Activated CD4-positive, alpha-beta T cell treated with anti-CD3 and anti-CD28 coated beads, Interleukin-2, amount 10 ng/mL, durations not matched to agents 7 days and 5 days (primary cell): ENCODE measurements at regions not wholly inside any gene's neighbourhood (a gene's known extent, or its start where the extent isn't known, plus 50 kb on each side); places are given as distances from the start of the nearest gene placed in this dataset.

ENCODE experiments used
- CTCF ChIA-PET: fragments of 350-600 bp; sonication (Branson Sonifier 250); formaldehyde crosslinking; loops from one replicate; lab custom pipeline; 2021; ENCODE audit warnings: antibody characterized with exemption; lab: Charles Lee
- POLR2A ChIA-PET: fragments of 350-600 bp; sonication (Branson Sonifier 250); formaldehyde crosslinking; loops from one replicate; lab custom pipeline; 2021; ENCODE audit warnings: antibody characterized with exemption; lab: Charles Lee
- DNase-seq: peaks from one replicate; pipeline ENCODE4 v3.0.0-alpha.2; 2020
- H3K27ac Mint-ChIP-seq: one replicate; pipeline ENCODE4 v1.8.0; 2021; ENCODE audit warnings: mild to moderate bottlenecking, moderate library complexity, mixed read lengths
- H3K27me3 Mint-ChIP-seq: one replicate; pipeline ENCODE4 v1.8.0; 2021; ENCODE audit warnings: mixed read lengths
- H3K36me3 Mint-ChIP-seq: one replicate; pipeline ENCODE4 v1.8.0; 2021; ENCODE audit warnings: low read depth, mixed read lengths
- H3K4me1 Mint-ChIP-seq: one replicate; pipeline ENCODE4 v1.8.0; 2021; ENCODE audit warnings: mixed read lengths
- H3K4me3 Mint-ChIP-seq: one replicate; pipeline ENCODE4 v1.8.0; 2021; ENCODE audit warnings: mild to moderate bottlenecking, moderate library complexity, mixed read lengths
- H3K9me3 Mint-ChIP-seq: one replicate; pipeline ENCODE4 v1.8.0; 2021; ENCODE audit warnings: mixed read lengths

- no peaks in the 10 kb centered on the region for H3K9me3 Mint-ChIP-seq
- ChIA-PET CTCF (interaction anchor here (0.7 kb wide), 1 partner anchor 29 kb away, joined by 3 read pairs; no protein-coding TSS in a partner anchor), POLR2A (no interaction called here)
- peaks cover 2% of the 10 kb centered on the region for H3K27me3 Mint-ChIP-seq
- no peaks in the 10 kb centered on the region for H3K36me3 Mint-ChIP-seq
- no peak overlapping the region for H3K27ac Mint-ChIP-seq
- no peak overlapping the region for H3K4me3 Mint-ChIP-seq
- H3K4me1 Mint-ChIP-seq, result no peaks in the 10 kb centered on the region
- DNase-seq, result no peak
Observed at GRCh38 chr4:112889199-112889598, 160.3 kb upstream of the ANK2 start.

- Mint-ChIP-seq H3K4me3 (no peak overlapping the region), H3K27me3 (peaks cover 2% of the 10 kb centered on the region), H3K27ac (no peak overlapping the region), H3K36me3 (no peaks in the 10 kb centered on the region), H3K4me1 (no peaks in the 10 kb centered on the region), H3K9me3 (no peaks in the 10 kb centered on the region)
- POLR2A ChIA-PET, result no interaction called here
- DNase-seq, result no peak
- CTCF ChIA-PET, result interaction anchor here (0.5 to 0.7 kb wide), 2 partner anchors 30 to 48 kb away, joined by 3 to 4 read pairs; no protein-coding TSS in a partner anchor
Observed at GRCh38 chr4:112889619-112890527, 159.6 kb upstream of the ANK2 start.

- Mint-ChIP-seq H3K4me1 (no peaks in the 10 kb centered on the region), H3K27me3 (peaks cover 13% of the 10 kb centered on the region), H3K4me3 (no peak overlapping the region), H3K9me3 (no peaks in the 10 kb centered on the region), H3K27ac (no peak overlapping the region), H3K36me3 (no peaks in the 10 kb centered on the region)
- ChIA-PET POLR2A (no interaction called here), CTCF (interaction anchor here (1.0 kb wide), 1 partner anchor 13 kb away, joined by 3 read pairs; no protein-coding TSS in a partner anchor)
- no peak for DNase-seq
Observed at GRCh38 chr4:112894480-112894879, 155.0 kb upstream of the ANK2 start.

- H3K27ac Mint-ChIP-seq, result no peak overlapping the region
- peaks cover 13% of the 10 kb centered on the region for H3K27me3 Mint-ChIP-seq
- no peaks in the 10 kb centered on the region for H3K9me3 Mint-ChIP-seq
- ChIA-PET CTCF (interaction anchor here (1.0 kb wide), 1 partner anchor 14 kb away, joined by 3 read pairs; no protein-coding TSS in a partner anchor), POLR2A (no interaction called here)
- H3K4me1 Mint-ChIP-seq, result no peaks in the 10 kb centered on the region
- H3K36me3 Mint-ChIP-seq, result no peaks in the 10 kb centered on the region
- no peak for DNase-seq
- no peak overlapping the region for H3K4me3 Mint-ChIP-seq
Observed at GRCh38 chr4:112894951-112895350, 154.5 kb upstream of the ANK2 start.

GRCh38 chr4:112895811-112896608, 153.4 kb upstream of the ANK2 start:
- Mint-ChIP-seq H3K27me3 (peaks cover 15% of the 10 kb centered on the region), H3K4me1 (no peaks in the 10 kb centered on the region), H3K4me3 (no peak overlapping the region), H3K36me3 (no peaks in the 10 kb centered on the region), H3K27ac (no peak overlapping the region), H3K9me3 (no peaks in the 10 kb centered on the region)
- ChIA-PET CTCF (interaction anchor here (1.1 kb wide), 1 partner anchor 8 kb away, joined by 3 read pairs; no protein-coding TSS in a partner anchor), POLR2A (no interaction called here)
- no peak for DNase-seq

GRCh38 chr4:112896609-112897190, 152.8 kb upstream of the ANK2 start:
- POLR2A ChIA-PET, result no interaction called here
- DNase-seq, result no peak
- no peaks in the 10 kb centered on the region for H3K4me1 Mint-ChIP-seq
- no peak overlapping the region for H3K27ac Mint-ChIP-seq
- peaks cover 17% of the 10 kb centered on the region for H3K27me3 Mint-ChIP-seq
- no peaks in the 10 kb centered on the region for H3K9me3 Mint-ChIP-seq
- CTCF ChIA-PET, result interaction anchor here (1.1 kb wide), 1 partner anchor 9 kb away, joined by 3 read pairs; no protein-coding TSS in a partner anchor
- no peaks in the 10 kb centered on the region for H3K36me3 Mint-ChIP-seq
- no peak overlapping the region for H3K4me3 Mint-ChIP-seq

- Mint-ChIP-seq H3K36me3 (no peaks in the 10 kb centered on the region), H3K9me3 (no peaks in the 10 kb centered on the region), H3K27me3 (peaks cover 17% of the 10 kb centered on the region), H3K4me3 (no peak overlapping the region), H3K27ac (no peak overlapping the region), H3K4me1 (no peaks in the 10 kb centered on the region)
- ChIA-PET CTCF (no interaction called here), POLR2A (no interaction called here)
- DNase-seq, result no peak
Observed at GRCh38 chr4:112897543-112897942, 151.9 kb upstream of the ANK2 start.

- no peak overlapping the region for H3K4me3 Mint-ChIP-seq
- no peak for DNase-seq
- CTCF ChIA-PET, result no interaction called here
- no peaks in the 10 kb centered on the region for H3K4me1 Mint-ChIP-seq
- POLR2A ChIA-PET, result no interaction called here
- H3K27me3 Mint-ChIP-seq, result peaks cover 17% of the 10 kb centered on the region
- H3K27ac Mint-ChIP-seq, result no peak overlapping the region
- H3K36me3 Mint-ChIP-seq, result no peaks in the 10 kb centered on the region
- H3K9me3 Mint-ChIP-seq, result no peaks in the 10 kb centered on the region
Observed at GRCh38 chr4:112898357-112899141, 150.9 kb upstream of the ANK2 start.

GRCh38 chr4:112900416-112900815, 149.0 kb upstream of the ANK2 start:
- no peak for DNase-seq
- Mint-ChIP-seq H3K27me3 (peaks cover 17% of the 10 kb centered on the region), H3K27ac (no peak overlapping the region), H3K4me3 (no peak overlapping the region), H3K9me3 (no peaks in the 10 kb centered on the region), H3K36me3 (no peaks in the 10 kb centered on the region), H3K4me1 (no peaks in the 10 kb centered on the region)
- POLR2A ChIA-PET, result no interaction called here
- CTCF ChIA-PET, result no interaction called here

GRCh38 chr4:112901962-112902411, 147.5 kb upstream of the ANK2 start:
- ChIA-PET CTCF (no interaction called here), POLR2A (no interaction called here)
- Mint-ChIP-seq H3K27me3 (peaks cover 7% of the 10 kb centered on the region), H3K4me3 (no peak overlapping the region), H3K36me3 (no peaks in the 10 kb centered on the region), H3K4me1 (no peaks in the 10 kb centered on the region), H3K27ac (no peak overlapping the region), H3K9me3 (no peaks in the 10 kb centered on the region)
- no peak for DNase-seq

- POLR2A ChIA-PET, result no interaction called here
- Mint-ChIP-seq H3K36me3 (no peaks in the 10 kb centered on the region), H3K9me3 (no peaks in the 10 kb centered on the region)
Observed at GRCh38 chr4:112905728-112906127, 143.7 kb upstream of the ANK2 start.

GRCh38 chr4:112908511-112908910, 140.9 kb upstream of the ANK2 start:
- H3K27me3 Mint-ChIP-seq, result peaks cover 11% of the 10 kb centered on the region
- ChIA-PET CTCF (interaction anchor here (0.6 kb wide), 1 partner anchor 1507 kb away, joined by 3 read pairs; no protein-coding TSS in a partner anchor), POLR2A (no interaction called here)
- no peak overlapping the region for H3K27ac Mint-ChIP-seq
- H3K9me3 Mint-ChIP-seq, result no peaks in the 10 kb centered on the region
- no peak overlapping the region for H3K4me3 Mint-ChIP-seq
- no peaks in the 10 kb centered on the region for H3K36me3 Mint-ChIP-seq
- DNase-seq, result no peak
- H3K4me1 Mint-ChIP-seq, result no peaks in the 10 kb centered on the region

More at GRCh38 chr4:112905728-112906127, 143.7 kb upstream of the ANK2 start:
- H3K27me3 Mint-ChIP-seq, result peaks cover 13% of the 10 kb centered on the region
- H3K27ac Mint-ChIP-seq, result no peak overlapping the region
- no peak overlapping the region for H3K4me3 Mint-ChIP-seq
- H3K4me1 Mint-ChIP-seq, result no peaks in the 10 kb centered on the region
- CTCF ChIA-PET, result no interaction called here
- no peak for DNase-seq
